Peyer's patch (tissue), 4 donors: ENCODE measurements at regions not wholly inside any gene's neighbourhood (a gene's known extent, or its start where the extent isn't known, plus 50 kb on each side); places are given as distances from the start of the nearest gene placed in this dataset.

Source experiments
- CTCF ChIP-seq, 6 experiments: fragments of 450-650 bp in 4 of 6; fragments of 200-600 bp in 2 of 6; sonication (generic) in 1 of 6; IDR thresholded peaks; one replicate each; pipeline ENCODE4 v1.5.1; 2017 to 2019; ENCODE audit warnings: antibody characterized with exemption in 6 of 6, mild to moderate bottlenecking in 3 of 6, moderate library complexity in 1 of 6
- POLR2A ChIP-seq, 2 donors: fragments of 450-650 bp; IDR thresholded peaks; one replicate each; pipeline ENCODE4 v1.5.1; 2017; ENCODE audit warnings: antibody characterized with exemption in 2 of 2, mild to moderate bottlenecking in 2 of 2, moderate library complexity in 2 of 2

DNA sequence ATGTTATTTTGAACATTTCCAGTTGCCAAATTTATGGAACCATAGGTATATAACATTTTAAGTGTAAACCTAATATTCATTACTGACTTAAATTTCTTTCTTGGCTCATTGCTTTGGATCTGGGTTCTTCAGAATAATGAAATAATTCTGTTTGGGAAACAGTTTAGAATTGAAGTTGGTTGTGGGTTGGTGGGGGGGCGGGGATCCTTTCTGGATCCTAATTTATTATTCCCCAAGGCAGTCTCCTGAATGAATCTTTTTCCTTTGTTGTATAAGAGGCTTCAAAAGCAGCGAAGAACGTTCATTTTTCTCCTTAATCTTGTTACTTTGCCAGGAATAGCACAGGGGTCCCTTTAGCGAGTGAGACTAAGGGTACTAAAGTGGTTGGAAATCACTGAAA lies 325.5 kb downstream of the FOXG1 start:
- TF ChIP-seq CTCF (IDR thresholded peaks at IDR 0.05) (no peak), POLR2A (IDR thresholded peaks at IDR 0.05) (no peak)
